ENCODE measurements at regions not wholly inside any gene's neighbourhood (a gene's known extent, or its start where the extent isn't known, plus 50 kb on each side); places are given as distances from the start of the nearest gene placed in this dataset.

DNA sequence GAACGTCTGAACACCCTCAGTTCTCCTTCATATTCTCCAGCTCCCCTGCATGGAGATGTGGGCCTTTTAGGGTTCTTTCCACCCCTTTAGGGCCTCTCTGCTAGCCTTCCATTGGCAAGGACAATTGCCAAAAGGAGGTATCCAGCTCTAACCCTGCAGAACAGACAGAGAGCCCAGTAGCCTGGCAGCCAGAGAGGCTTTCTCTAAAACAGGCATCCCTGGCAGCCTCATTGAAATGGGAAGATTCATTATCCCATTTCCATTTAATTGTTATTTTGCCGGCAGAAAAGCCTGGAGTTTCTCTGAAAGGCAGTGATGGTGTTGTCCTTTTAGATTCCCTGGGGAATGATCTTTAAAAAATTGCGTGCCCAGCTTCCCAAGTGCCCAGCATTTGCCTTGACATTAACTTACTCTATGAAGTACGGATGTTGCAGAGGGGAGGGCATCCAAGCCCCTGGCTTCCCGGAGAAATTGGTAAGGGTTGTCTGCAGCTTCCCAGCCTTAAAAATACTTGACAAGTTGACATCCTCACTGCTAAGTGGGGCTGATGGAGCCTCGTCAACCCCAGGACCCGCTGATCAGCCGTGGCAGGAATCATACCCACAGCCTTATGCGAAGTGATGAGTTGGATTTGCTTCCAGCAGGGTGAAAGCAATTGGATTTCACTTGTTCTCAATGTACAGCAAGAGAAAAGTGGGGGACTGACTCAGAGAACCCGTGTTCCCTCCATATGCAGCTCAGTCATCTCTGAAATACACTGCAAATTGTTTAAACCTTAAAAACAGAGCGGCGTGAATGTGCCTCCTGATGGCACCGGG lies 244.1 kb downstream of the CRLF2 start:
- H3K27ac ChIP-seq = no peak overlapping the region
- no peak overlapping the region for H3K4me3 ChIP-seq
- no peak for TF ChIP-seq KDM5A (IDR thresholded peaks at IDR 0.05)
- no peak for TF ChIP-seq CBX2 (IDR thresholded peaks at IDR 0.05; ENCODE audit: borderline replicate concordance, low read depth)
- TF ChIP-seq, protein P1, sequence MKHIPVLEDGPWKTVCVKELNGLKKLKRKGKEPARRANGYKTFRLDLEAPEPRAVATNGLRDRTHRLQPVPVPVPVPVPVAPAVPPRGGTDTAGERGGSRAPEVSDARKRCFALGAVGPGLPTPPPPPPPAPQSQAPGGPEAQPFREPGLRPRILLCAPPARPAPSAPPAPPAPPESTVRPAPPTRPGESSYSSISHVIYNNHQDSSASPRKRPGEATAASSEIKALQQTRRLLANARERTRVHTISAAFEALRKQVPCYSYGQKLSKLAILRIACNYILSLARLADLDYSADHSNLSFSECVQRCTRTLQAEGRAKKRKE (CRISPR knock-in tag; IDR thresholded peaks at IDR 0.05; ENCODE audit: low read depth) = no peak
- TF ChIP-seq SREBF2 (IDR thresholded peaks at IDR 0.05) = no peak
- TF ChIP-seq MYC (IDR thresholded peaks at IDR 0.05; ENCODE audit: borderline replicate concordance, low read length) = no peak
- TF ChIP-seq, protein P2, sequence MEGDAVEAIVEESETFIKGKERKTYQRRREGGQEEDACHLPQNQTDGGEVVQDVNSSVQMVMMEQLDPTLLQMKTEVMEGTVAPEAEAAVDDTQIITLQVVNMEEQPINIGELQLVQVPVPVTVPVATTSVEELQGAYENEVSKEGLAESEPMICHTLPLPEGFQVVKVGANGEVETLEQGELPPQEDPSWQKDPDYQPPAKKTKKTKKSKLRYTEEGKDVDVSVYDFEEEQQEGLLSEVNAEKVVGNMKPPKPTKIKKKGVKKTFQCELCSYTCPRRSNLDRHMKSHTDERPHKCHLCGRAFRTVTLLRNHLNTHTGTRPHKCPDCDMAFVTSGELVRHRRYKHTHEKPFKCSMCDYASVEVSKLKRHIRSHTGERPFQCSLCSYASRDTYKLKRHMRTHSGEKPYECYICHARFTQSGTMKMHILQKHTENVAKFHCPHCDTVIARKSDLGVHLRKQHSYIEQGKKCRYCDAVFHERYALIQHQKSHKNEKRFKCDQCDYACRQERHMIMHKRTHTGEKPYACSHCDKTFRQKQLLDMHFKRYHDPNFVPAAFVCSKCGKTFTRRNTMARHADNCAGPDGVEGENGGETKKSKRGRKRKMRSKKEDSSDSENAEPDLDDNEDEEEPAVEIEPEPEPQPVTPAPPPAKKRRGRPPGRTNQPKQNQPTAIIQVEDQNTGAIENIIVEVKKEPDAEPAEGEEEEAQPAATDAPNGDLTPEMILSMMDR (IDR thresholded peaks at IDR 0.05) = no peak
- TF ChIP-seq ESRRA (IDR thresholded peaks at IDR 0.05; ENCODE audit: borderline replicate concordance, low read length) = no peak
- TF ChIP-seq, protein P3, sequence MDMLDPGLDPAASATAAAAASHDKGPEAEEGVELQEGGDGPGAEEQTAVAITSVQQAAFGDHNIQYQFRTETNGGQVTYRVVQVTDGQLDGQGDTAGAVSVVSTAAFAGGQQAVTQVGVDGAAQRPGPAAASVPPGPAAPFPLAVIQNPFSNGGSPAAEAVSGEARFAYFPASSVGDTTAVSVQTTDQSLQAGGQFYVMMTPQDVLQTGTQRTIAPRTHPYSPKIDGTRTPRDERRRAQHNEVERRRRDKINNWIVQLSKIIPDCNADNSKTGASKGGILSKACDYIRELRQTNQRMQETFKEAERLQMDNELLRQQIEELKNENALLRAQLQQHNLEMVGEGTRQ (IDR thresholded peaks at IDR 0.05) = no peak
- TF ChIP-seq FOSL2 (IDR thresholded peaks at IDR 0.05) = no peak
- no peak for TF ChIP-seq FOSL2 (CRISPR knock-in tag; IDR thresholded peaks at IDR 0.05)
- TF ChIP-seq POLR2A (IDR thresholded peaks at IDR 0.05; ENCODE audit: low read length) = no peak
- no peak for TF ChIP-seq HOXA7 (CRISPR knock-in tag; IDR thresholded peaks at IDR 0.05)
- TF ChIP-seq NFE2L2 (conservative IDR thresholded peaks at IDR 0.05; ENCODE audit: low read length) = no peak
- no peak for TF ChIP-seq HOXB13 (CRISPR knock-in tag; IDR thresholded peaks at IDR 0.05; ENCODE audit: low read depth)
- no peak for TF ChIP-seq FOSB (CRISPR knock-in tag; IDR thresholded peaks at IDR 0.05)
- no peak for TF ChIP-seq CEBPB (IDR thresholded peaks at IDR 0.05)
- TF ChIP-seq ZC3H11A (IDR thresholded peaks at IDR 0.05) = no peak
- no peak for TF ChIP-seq CHD4 (IDR thresholded peaks at IDR 0.05; ENCODE audit: borderline replicate concordance)
- no peak for TF ChIP-seq RNF2 (IDR thresholded peaks at IDR 0.05; ENCODE audit: borderline replicate concordance, low read depth)
- no peak for TF ChIP-seq ZFP36 (IDR thresholded peaks at IDR 0.05; ENCODE audit: borderline replicate concordance, partially characterized antibody)
- TF ChIP-seq, protein P4, sequence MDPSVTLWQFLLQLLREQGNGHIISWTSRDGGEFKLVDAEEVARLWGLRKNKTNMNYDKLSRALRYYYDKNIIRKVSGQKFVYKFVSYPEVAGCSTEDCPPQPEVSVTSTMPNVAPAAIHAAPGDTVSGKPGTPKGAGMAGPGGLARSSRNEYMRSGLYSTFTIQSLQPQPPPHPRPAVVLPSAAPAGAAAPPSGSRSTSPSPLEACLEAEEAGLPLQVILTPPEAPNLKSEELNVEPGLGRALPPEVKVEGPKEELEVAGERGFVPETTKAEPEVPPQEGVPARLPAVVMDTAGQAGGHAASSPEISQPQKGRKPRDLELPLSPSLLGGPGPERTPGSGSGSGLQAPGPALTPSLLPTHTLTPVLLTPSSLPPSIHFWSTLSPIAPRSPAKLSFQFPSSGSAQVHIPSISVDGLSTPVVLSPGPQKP (IDR thresholded peaks at IDR 0.05; ENCODE audit: low read depth, low read length) = no peak
- DNase-seq (ENCODE audit: low read depth in 1 of 2, low spot score in 1 of 2) (no peak), FAIRE-seq (no peak), ATAC-seq (no peak; a peak in 1 of 6 replicates)
- H3K4me2 ChIP-seq = no peak overlapping the region
- CTCF ChIA-PET = no interaction called here
- WGBS (ENCODE audit: missing lambda C conversion rate) = 24% methylated on average over 13 of the region's 13 CpGs
- POLR2A ChIA-PET = no interaction called here
- H3K4me1 ChIP-seq = no peaks in the 10 kb centered on the region
- no peaks in the 10 kb centered on the region; the same call in 2 of the 3 replicates for H3K9me3 ChIP-seq

DNA sequence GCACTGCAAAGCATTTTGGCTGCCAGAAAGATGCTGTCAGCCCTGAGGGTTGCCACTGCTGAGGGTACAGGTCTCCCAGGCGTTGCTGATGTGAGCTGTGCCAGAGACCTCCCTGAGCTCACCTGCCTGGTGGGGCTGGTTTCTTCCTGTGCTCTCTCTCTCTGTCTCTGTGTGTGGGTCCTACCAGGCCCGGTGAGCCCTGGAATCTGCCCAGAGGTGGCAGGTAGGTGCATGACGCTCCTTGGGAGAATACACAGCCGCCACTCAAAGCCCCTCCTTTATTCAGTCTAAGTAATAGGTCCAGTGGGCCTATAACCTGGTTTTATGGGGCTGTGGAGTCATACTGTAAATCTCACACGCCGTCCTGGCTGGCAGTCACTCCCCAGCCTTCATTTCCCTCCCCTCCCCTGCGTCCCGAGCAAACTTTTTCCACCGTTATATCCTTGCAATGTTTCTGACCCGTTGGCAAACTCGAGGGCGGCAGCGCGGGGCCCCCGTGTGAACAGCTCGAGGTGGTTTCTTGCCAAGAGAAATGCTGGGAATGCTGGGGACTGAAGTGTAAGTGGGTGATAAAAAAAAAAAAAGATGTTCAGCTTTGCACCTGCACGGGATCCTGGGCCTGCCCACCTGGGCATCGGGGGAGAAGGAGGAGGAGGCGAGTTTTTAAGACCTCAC lies 245.9 kb downstream of the CRLF2 start:
- ChIA-PET POLR2A (no interaction called here), CTCF (no interaction called here)
- H3K9me3 ChIP-seq = no peaks in the 10 kb centered on the region; the same call in 2 of the 3 replicates
- DNase-seq (ENCODE audit: low read depth in 1 of 2, low spot score in 1 of 2) = no peak
- no peak overlapping the region for H3K4me3 ChIP-seq
- FAIRE-seq = no peak
- no peak overlapping the region for H3K4me2 ChIP-seq
- 38% methylated on average over 19 of the region's 19 CpGs for WGBS (ENCODE audit: missing lambda C conversion rate)
- H3K4me1 ChIP-seq = no peaks in the 10 kb centered on the region
- ATAC-seq = peak in 1 of 2 experiments; percentile 46; a peak in 2 of 6 replicates
- H3K27ac ChIP-seq = no peak overlapping the region
- no peak for TF ChIP-seq SMC3 (IDR thresholded peaks at IDR 0.05)
- TF ChIP-seq EP300 (IDR thresholded peaks at IDR 0.05) = no peak
- no peak for TF ChIP-seq ZNF302 (CRISPR knock-in tag; IDR thresholded peaks at IDR 0.05)
- TF ChIP-seq CHD4 (IDR thresholded peaks at IDR 0.05; ENCODE audit: borderline replicate concordance) = no peak
- TF ChIP-seq, protein P4 (IDR thresholded peaks at IDR 0.05; ENCODE audit: low read depth, low read length) = no peak
- no peak for TF ChIP-seq NPAS2 (CRISPR knock-in tag; IDR thresholded peaks at IDR 0.05; ENCODE audit: borderline replicate concordance)
- TF ChIP-seq MYC (IDR thresholded peaks at IDR 0.05; ENCODE audit: borderline replicate concordance, low read length) = no peak
- TF ChIP-seq KDM1A (IDR thresholded peaks at IDR 0.05; ENCODE audit: low read depth) = no peak
- TF ChIP-seq NFE2L2 (conservative IDR thresholded peaks at IDR 0.05; ENCODE audit: low read length) = no peak
- TF ChIP-seq, protein P5, sequence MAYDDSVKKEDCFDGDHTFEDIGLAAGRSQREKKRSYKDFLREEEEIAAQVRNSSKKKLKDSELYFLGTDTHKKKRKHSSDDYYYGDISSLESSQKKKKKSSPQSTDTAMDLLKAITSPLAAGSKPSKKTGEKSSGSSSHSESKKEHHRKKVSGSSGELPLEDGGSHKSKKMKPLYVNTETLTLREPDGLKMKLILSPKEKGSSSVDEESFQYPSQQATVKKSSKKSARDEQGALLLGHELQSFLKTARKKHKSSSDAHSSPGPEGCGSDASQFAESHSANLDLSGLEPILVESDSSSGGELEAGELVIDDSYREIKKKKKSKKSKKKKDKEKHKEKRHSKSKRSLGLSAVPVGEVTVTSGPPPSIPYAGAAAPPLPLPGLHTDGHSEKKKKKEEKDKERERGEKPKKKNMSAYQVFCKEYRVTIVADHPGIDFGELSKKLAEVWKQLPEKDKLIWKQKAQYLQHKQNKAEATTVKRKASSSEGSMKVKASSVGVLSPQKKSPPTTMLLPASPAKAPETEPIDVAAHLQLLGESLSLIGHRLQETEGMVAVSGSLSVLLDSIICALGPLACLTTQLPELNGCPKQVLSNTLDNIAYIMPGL (CRISPR knock-in tag; IDR thresholded peaks at IDR 0.05; ENCODE audit: borderline replicate concordance) = no peak
- TF ChIP-seq HOXA7 (CRISPR knock-in tag; IDR thresholded peaks at IDR 0.05) = no peak
- TF ChIP-seq HOXB13 (CRISPR knock-in tag; IDR thresholded peaks at IDR 0.05; ENCODE audit: low read depth) = no peak
- TF ChIP-seq FOSB (CRISPR knock-in tag; IDR thresholded peaks at IDR 0.05) = no peak
- no peak for TF ChIP-seq KDM5A (IDR thresholded peaks at IDR 0.05)
